GM23338 (cell line): ENCODE measurements at regions not wholly inside any gene's neighbourhood (a gene's known extent, or its start where the extent isn't known, plus 50 kb on each side); places are given as distances from the start of the nearest gene placed in this dataset.

Source experiments
- ATAC-seq: fragments of 200-7000 bp; cut with Tn5 transposase; 3 replicates; pipeline ENCODE4 v1.9.1; 2020
- DNase-seq: peaks from one replicate; pipeline ENCODE4 v3.0.0-alpha.2; 2015; ENCODE audit warnings: low spot score
- H2AFZ ChIP-seq: fragments of 200-600 bp; sonication (generic); 2 replicates; pipeline ENCODE4 v1.8.0; 2016; ENCODE audit warnings: antibody characterized with exemption, mild to moderate bottlenecking, moderate library complexity
- H3F3A ChIP-seq: fragments of 200-600 bp; sonication (generic); replicated peaks from 2 replicates; pipeline ENCODE4 v1.8.0; 2017; ENCODE audit warnings: antibody characterized with exemption, mixed run types, low read depth
- H3K27ac ChIP-seq: fragments of 200-600 bp; sonication (generic); 2 replicates; pipeline ENCODE4 v1.6.1; 2016; ENCODE audit warnings: low read depth
- H3K27me3 ChIP-seq: fragments of 200-600 bp; sonication (generic); 2 replicates; pipeline ENCODE4 v1.8.0; 2016; ENCODE audit warnings: mild to moderate bottlenecking, mixed run types, moderate library complexity; ENCODE audit not compliant: insufficient read depth
- H3K36me3 ChIP-seq: fragments of 200-600 bp; sonication (generic); 2 replicates; pipeline ENCODE4 v1.8.0; 2016; ENCODE audit warnings: mild to moderate bottlenecking; ENCODE audit not compliant: insufficient read depth
- H3K4me1 ChIP-seq: fragments of 200-600 bp; sonication (generic); 2 replicates; pipeline ENCODE4 v1.8.0; 2016; ENCODE audit warnings: mild to moderate bottlenecking, moderate library complexity; ENCODE audit not compliant: insufficient read depth
- H3K4me2 ChIP-seq: fragments of 200-600 bp; sonication (generic); 2 replicates; pipeline ENCODE4 v1.7.1; 2017; ENCODE audit warnings: mixed run types
- H3K4me3 ChIP-seq: fragments of 200-600 bp; sonication (generic); 2 replicates; pipeline ENCODE4 v1.6.1; 2016; ENCODE audit warnings: mixed run types
- H3K79me2 ChIP-seq: fragments of 200-600 bp; sonication (generic); replicated peaks from 2 replicates; pipeline ENCODE4 v1.8.0; 2017; ENCODE audit warnings: mild to moderate bottlenecking; ENCODE audit not compliant: insufficient read depth
- H3K9me2 ChIP-seq: fragments of 200-600 bp; sonication (generic); 2 replicates; pipeline ENCODE4 v1.8.0; 2017; ENCODE audit not compliant: insufficient read depth
- H4K20me1 ChIP-seq: fragments of 200-600 bp; sonication (generic); replicated peaks from 2 replicates; pipeline ENCODE4 v1.8.0; 2017; ENCODE audit warnings: mild to moderate bottlenecking; ENCODE audit not compliant: insufficient read depth
- H3K27ac Mint-ChIP-seq: 2 replicates; pipeline ENCODE4 v1.8.0; 2020; ENCODE audit warnings: inconsistent platforms, mild to moderate bottlenecking, moderate library complexity, mixed read lengths
- H3K27me3 Mint-ChIP-seq: 3 replicates; pipeline ENCODE4 v1.8.0; 2022; ENCODE audit warnings: low read depth, mild to moderate bottlenecking, moderate library complexity, mixed read lengths, inconsistent platforms; ENCODE audit not compliant: insufficient read depth, poor library complexity
- H3K36me3 Mint-ChIP-seq: 3 replicates; pipeline ENCODE4 v1.8.0; 2021; ENCODE audit warnings: low read depth, mild to moderate bottlenecking, inconsistent platforms, moderate library complexity, mixed read lengths
- H3K4me1 Mint-ChIP-seq: 3 replicates; pipeline ENCODE4 v1.8.0; 2020; ENCODE audit warnings: mild to moderate bottlenecking, inconsistent platforms, mixed read lengths
- H3K4me3 Mint-ChIP-seq: 3 replicates; pipeline ENCODE4 v1.8.0; 2021; ENCODE audit warnings: moderate library complexity, mild to moderate bottlenecking, inconsistent platforms, mixed read lengths
- H3K9me3 Mint-ChIP-seq: 3 replicates; pipeline ENCODE4 v1.8.0; 2020; ENCODE audit warnings: moderate library complexity, mild to moderate bottlenecking, inconsistent platforms, mixed read lengths
- CREB1 ChIP-seq: fragments of 250-450 bp; sonication (Bioruptor Pico); IDR thresholded peaks from 2 replicates; pipeline ENCODE4 v1.5.0; 2020; ENCODE audit warnings: low read depth, mild to moderate bottlenecking, moderate library complexity
- EZH2 ChIP-seq: fragments of 200-600 bp; sonication (generic); IDR thresholded peaks from one replicate; pipeline ENCODE4 v1.8.0; 2017; ENCODE audit warnings: antibody characterized with exemption, mild to moderate bottlenecking, low read depth; ENCODE audit not compliant: unreplicated experiment
- EZH2phosphoT487 ChIP-seq: fragments of 200-600 bp; sonication (generic); IDR thresholded peaks from one replicate; pipeline ENCODE4 v1.8.1; 2018; ENCODE audit warnings: antibody characterized with exemption; ENCODE audit not compliant: unreplicated experiment
- JUNB ChIP-seq: IDR thresholded peaks from one replicate; pipeline ENCODE4 v1.6.1; 2016; ENCODE audit warnings: antibody characterized with exemption; ENCODE audit not compliant: unreplicated experiment
- STAT1 ChIP-seq: IDR thresholded peaks from one replicate; pipeline ENCODE4 v1.6.1; 2016; ENCODE audit warnings: antibody characterized with exemption; ENCODE audit not compliant: unreplicated experiment
- ZNF114 ChIP-seq: fragments of 250-450 bp; sonication (Bioruptor Pico); IDR thresholded peaks from 2 replicates; pipeline ENCODE4 v1.5.0; 2020; ENCODE audit warnings: mild to moderate bottlenecking, moderate library complexity
- ZNF331 ChIP-seq: fragments of 250-450 bp; sonication (Bioruptor Pico); IDR thresholded peaks from 2 replicates; pipeline ENCODE4 v1.5.0; 2020; ENCODE audit warnings: low read depth, mild to moderate bottlenecking, moderate library complexity
- TF ChIP-seq, protein P1 (sequence below), 2 experiments: fragments of 200-600 bp in 1 of 2; sonication (generic) in 1 of 2; conservative IDR thresholded peaks; 2 replicates each; pipeline versions ENCODE4 v1.5.1 to v1.6.1; 2016 to 2017; ENCODE audit warnings: antibody characterized with exemption in 2 of 2, low read depth in 2 of 2, mild to moderate bottlenecking in 2 of 2, moderate library complexity in 1 of 2
- TF ChIP-seq, protein P2 (sequence below): IDR thresholded peaks from 2 replicates; pipeline ENCODE4 v1.6.1; 2016; ENCODE audit warnings: antibody characterized with exemption
- TF ChIP-seq, protein P3 (sequence below): IDR thresholded peaks from one replicate; pipeline ENCODE4 v1.6.1; 2018; ENCODE audit warnings: antibody characterized with exemption; ENCODE audit not compliant: unreplicated experiment

DNA sequence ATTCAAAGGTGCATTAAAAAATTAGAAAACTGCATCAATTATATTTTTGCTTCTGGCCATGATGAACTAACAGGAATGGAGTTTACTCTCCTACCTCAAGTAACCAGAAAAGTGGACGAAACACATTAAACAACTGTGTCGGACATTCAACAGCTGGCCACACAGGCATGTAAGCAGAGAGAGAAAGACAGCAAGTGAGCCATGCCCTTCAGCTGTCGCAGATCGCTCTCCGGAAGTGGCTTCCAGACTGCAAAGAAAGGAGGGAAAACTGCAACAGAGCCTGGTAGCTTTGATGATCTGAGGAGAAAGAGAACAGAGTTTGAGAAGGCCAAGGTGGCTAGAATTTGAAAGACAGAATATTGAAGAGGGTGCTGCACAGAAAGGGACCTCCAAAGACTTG is 557.2 kb downstream of the MATN1 start (continued):
- no peak for TF ChIP-seq EZH2
- TF ChIP-seq ZNF331 = no peak
- TF ChIP-seq, protein P1, sequence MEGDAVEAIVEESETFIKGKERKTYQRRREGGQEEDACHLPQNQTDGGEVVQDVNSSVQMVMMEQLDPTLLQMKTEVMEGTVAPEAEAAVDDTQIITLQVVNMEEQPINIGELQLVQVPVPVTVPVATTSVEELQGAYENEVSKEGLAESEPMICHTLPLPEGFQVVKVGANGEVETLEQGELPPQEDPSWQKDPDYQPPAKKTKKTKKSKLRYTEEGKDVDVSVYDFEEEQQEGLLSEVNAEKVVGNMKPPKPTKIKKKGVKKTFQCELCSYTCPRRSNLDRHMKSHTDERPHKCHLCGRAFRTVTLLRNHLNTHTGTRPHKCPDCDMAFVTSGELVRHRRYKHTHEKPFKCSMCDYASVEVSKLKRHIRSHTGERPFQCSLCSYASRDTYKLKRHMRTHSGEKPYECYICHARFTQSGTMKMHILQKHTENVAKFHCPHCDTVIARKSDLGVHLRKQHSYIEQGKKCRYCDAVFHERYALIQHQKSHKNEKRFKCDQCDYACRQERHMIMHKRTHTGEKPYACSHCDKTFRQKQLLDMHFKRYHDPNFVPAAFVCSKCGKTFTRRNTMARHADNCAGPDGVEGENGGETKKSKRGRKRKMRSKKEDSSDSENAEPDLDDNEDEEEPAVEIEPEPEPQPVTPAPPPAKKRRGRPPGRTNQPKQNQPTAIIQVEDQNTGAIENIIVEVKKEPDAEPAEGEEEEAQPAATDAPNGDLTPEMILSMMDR (conservative IDR thresholded peaks at IDR 0.05; ENCODE audit: low read depth in 2 of 2) = no peak
- TF ChIP-seq JUNB = no peak

DNA sequence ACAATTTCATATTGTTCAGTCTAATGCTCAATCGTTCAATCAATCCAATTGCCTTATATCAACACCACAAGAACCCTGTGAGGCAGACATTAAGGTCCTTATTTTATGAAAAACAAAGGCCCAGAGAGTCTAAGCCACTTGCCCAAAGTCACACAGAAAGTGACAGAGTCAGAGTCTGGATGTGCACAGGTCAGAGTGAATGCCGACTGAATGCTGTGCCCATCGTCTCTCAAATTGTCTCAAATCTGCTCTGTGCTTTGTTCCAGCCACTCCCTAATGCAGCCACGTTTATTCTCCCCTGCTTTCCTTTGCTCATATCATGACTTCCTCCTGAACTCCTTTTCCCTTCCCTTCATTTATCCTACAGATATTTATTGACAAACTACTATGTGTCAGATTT is 558.3 kb downstream of the MATN1 start:
- no peak overlapping the region for H3K27ac ChIP-seq
- no peaks in the 10 kb centered on the region for H3K79me2 ChIP-seq
- no peaks in the 10 kb centered on the region for H3K27me3 ChIP-seq
- H3K9me3 Mint-ChIP-seq = no peaks in the 10 kb centered on the region
- H3K36me3 ChIP-seq = no peaks in the 10 kb centered on the region
- no peaks in the 10 kb centered on the region for H4K20me1 ChIP-seq
- H3K36me3 Mint-ChIP-seq = no peaks in the 10 kb centered on the region
- TF ChIP-seq STAT1 (no peak), ZNF331 (no peak), EZH2 (no peak), JUNB (no peak), EZH2phosphoT487 (no peak), ZNF114 (CRISPR knock-in tag) (no peak), CREB1 (CRISPR knock-in tag) (no peak)
- TF ChIP-seq, protein P1 (conservative IDR thresholded peaks at IDR 0.05; ENCODE audit: low read depth in 2 of 2) = no peak
- TF ChIP-seq, protein P2, sequence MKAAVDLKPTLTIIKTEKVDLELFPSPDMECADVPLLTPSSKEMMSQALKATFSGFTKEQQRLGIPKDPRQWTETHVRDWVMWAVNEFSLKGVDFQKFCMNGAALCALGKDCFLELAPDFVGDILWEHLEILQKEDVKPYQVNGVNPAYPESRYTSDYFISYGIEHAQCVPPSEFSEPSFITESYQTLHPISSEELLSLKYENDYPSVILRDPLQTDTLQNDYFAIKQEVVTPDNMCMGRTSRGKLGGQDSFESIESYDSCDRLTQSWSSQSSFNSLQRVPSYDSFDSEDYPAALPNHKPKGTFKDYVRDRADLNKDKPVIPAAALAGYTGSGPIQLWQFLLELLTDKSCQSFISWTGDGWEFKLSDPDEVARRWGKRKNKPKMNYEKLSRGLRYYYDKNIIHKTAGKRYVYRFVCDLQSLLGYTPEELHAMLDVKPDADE = no peak
- TF ChIP-seq, protein P3, sequence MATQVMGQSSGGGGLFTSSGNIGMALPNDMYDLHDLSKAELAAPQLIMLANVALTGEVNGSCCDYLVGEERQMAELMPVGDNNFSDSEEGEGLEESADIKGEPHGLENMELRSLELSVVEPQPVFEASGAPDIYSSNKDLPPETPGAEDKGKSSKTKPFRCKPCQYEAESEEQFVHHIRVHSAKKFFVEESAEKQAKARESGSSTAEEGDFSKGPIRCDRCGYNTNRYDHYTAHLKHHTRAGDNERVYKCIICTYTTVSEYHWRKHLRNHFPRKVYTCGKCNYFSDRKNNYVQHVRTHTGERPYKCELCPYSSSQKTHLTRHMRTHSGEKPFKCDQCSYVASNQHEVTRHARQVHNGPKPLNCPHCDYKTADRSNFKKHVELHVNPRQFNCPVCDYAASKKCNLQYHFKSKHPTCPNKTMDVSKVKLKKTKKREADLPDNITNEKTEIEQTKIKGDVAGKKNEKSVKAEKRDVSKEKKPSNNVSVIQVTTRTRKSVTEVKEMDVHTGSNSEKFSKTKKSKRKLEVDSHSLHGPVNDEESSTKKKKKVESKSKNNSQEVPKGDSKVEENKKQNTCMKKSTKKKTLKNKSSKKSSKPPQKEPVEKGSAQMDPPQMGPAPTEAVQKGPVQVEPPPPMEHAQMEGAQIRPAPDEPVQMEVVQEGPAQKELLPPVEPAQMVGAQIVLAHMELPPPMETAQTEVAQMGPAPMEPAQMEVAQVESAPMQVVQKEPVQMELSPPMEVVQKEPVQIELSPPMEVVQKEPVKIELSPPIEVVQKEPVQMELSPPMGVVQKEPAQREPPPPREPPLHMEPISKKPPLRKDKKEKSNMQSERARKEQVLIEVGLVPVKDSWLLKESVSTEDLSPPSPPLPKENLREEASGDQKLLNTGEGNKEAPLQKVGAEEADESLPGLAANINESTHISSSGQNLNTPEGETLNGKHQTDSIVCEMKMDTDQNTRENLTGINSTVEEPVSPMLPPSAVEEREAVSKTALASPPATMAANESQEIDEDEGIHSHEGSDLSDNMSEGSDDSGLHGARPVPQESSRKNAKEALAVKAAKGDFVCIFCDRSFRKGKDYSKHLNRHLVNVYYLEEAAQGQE = no peak
- no peak overlapping the region for H3K27ac Mint-ChIP-seq
- ATAC-seq = no peak
- H3K4me1 Mint-ChIP-seq = no peaks in the 10 kb centered on the region
- no peak overlapping the region for H2AFZ ChIP-seq
- H3K4me3 Mint-ChIP-seq = no peak overlapping the region
- H3K4me3 ChIP-seq = no peak overlapping the region
- no peak for DNase-seq
- H3K27me3 Mint-ChIP-seq = peaks cover 6% of the 10 kb centered on the region
- H3K4me2 ChIP-seq = no peak overlapping the region
- no peaks in the 10 kb centered on the region for H3K9me2 ChIP-seq
- H3K4me1 ChIP-seq = no peaks in the 10 kb centered on the region
- H3F3A ChIP-seq = no peaks in the 10 kb centered on the region
